M059J (cell line): ENCODE measurements at regions not wholly inside any gene's neighbourhood (a gene's known extent, or its start where the extent isn't known, plus 50 kb on each side); places are given as distances from the start of the nearest gene placed in this dataset.

Source experiments
- DNase-seq: peaks from one replicate; pipeline ENCODE4 v3.0.0-alpha.2; 2012; ENCODE audit warnings: low read depth

DNA sequence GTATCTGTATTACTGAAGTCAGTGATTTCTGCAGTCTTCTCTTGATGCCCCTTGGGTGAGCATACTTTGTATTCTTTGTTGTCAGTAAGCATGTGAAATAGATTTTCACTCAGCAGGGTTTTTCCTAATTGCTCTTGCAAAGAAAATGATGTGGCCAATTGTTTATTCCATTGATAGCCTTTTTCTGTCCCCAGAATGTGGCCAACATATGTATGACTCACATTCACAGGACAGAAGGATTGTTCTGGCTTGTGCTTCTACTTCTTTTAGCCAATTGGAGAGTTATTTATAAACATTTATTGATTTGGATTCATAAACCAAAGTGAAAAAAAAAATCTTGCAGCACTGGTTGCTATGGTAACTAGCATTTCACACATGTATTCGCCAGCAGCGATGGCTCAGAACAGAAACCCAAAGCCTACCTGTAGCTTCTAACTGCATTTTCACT is 54.4 kb upstream of the RBM24 start:
- peak; percentile 52 for DNase-seq

DNA sequence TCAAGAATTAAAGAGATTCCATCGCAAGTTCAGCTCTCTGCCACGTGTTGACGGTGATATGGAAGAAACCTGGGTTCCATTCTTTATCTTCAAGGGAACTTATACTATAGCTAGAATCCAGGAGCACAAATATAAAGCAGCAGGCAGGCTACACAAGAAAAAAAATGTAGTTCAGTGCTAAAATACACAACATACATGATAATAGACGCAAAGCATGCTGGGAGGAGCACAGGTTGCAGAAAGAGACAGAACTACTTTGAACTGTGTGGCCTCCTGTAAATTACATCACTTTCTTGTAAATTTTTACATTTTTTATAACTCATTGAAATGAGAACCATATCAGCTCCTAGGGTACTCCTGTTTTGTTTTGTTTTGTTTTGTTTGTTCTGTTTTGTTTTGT is 53.8 kb upstream of the RBM24 start:
- no peak for DNase-seq
